Stimulated activated CD4-positive, alpha-beta T cell treated with anti-CD3 and anti-CD28 coated beads, Interleukin-1b, Interleukin-23, amount 100 ng/mL, for 48 hours (primary cell): ENCODE measurements at regions not wholly inside any gene's neighbourhood (a gene's known extent, or its start where the extent isn't known, plus 50 kb on each side); places are given as distances from the start of the nearest gene placed in this dataset.
"Not testable (repeated sequence)": the region's sequence is repeated elsewhere in the genome, so short reads cannot be mapped to it uniquely, and the experiment has no call there.

Source experiments
- DNase-seq: peaks from one replicate; pipeline ENCODE4 v3.0.0-alpha.2; 2020

- DNase-seq: no peak
These were observed 326.7 kb downstream of the GUCY2F start for GRCh38 chrX:109155161-109155560.

DNA sequence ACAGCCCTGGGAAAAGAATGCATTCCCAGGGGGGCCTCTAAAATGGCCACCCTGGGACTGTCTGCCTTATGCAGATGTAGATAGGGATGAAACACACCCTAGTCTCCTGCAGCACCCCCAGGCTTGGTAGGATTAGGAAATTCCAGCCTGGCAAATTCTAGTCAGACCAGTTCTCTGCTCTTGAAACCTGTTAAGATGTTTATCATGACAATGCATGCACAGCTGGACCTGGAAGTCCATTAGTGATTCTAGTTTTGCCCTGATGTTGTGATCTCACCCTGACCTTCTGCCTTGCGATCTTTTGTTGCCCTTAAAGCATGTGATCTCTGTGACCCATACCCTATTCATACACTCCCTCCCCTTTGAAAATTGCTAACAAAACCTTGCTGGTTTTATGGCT lies 337.7 kb downstream of the GUCY2F start:
- DNase-seq: not testable (repeated sequence)

DNA sequence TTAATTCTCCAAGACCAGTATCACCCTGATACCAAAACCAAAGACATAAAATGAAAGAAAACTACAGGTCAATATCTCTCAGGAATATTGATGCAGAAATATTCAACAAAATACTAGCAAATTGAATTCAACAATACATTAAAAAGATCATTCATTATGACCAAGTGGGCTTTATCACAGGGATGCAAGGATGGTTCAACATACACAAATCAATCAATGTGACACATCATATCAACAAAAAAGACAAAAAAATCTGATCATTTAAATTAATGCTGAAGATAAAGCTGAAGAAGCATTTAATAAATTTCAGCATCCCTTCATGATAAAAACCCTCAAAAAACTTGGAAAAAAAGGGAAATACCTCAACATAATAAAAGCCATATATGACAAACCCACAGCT lies 341.4 kb downstream of the GUCY2F start:
- no peak for DNase-seq

DNA sequence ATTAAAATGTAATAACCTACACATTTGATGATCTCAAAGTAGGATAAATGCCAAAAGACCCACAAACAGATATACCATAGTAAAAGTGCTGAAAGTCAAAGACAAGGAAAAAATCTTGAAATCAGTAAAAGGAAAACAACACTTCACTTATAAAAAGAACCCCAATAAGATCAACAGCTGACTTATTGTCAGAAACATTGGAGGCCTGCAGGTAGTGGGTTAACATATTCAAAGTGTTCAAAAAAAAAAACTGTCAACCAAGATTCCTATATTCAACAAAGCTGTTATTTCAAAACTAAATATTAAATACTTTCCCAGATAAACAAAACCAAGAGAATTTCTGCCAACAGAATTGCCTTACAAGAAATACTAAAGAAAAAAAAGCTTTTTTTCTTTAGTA lies 347.1 kb downstream of the GUCY2F start:
- DNase-seq: no peak

- DNase-seq: no peak
These were observed 356.6 kb downstream of the GUCY2F start for GRCh38 chrX:109125304-109125703.

- no peak for DNase-seq
These were observed 353.0 kb upstream of the IRS4 start for GRCh38 chrX:109089359-109089758.

GRCh38 chrX:109077788-109078187 lies 341.4 kb upstream of the IRS4 start:
- DNase-seq: no peak

DNA sequence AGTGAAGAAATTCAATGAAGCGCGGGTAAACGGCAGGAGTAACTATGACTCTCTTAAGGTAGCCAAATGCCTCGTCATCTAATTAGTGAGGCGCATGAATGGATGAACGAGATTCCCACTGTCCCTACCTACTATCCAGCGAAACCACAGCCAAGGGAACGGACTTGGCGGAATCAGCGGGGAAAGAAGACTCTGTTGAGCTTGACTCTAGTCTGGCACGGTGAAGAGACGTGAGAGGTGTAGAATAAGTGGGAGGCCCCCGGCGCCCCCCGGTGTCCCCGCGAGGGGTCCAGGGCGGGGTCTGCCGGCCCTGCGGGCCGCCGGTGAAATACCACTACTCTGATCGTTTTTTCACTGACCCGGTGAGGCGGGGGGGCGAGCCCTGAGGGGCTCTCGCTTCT lies 317.8 kb upstream of the IRS4 start:
- peak; percentile 1 for DNase-seq

DNA sequence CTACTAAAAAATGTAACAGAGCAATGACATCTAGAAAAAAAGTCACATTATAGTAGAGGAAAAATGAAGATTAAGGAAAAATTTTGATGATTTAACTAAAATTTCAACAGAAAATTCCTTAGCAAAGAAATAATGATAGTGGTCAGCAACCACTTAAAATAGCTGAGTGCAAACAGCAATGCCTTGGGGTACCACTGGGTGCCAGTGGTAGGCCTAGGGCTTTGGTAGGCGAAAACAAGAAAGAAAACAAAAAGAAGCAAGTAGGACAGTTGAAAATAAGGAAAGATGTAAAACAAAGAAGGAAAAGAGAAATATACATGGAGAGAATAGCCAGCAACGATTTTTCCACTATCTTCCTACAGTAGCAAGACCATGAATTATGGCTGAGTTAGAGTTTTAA lies 313.5 kb upstream of the IRS4 start:
- no peak for DNase-seq

DNA sequence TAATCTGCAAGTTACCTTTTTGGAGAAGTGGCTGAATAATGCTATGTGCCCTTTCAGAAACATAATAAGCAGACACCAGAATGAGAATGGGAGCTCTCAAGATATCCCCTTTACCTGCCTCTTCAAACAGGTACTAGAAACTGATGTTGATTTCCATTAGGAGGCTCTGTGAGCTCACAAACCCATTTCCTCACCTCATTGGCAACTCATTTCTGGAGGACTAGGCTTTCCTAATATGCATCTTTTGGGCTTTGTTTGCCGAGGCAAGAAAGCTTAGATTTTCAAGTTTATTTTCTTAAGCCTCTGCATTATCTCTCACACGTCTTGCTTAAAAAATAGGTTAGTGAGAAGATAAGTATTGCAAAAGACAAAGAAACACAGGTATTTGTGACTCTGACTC lies 313.1 kb upstream of the IRS4 start:
- no peak for DNase-seq

DNA sequence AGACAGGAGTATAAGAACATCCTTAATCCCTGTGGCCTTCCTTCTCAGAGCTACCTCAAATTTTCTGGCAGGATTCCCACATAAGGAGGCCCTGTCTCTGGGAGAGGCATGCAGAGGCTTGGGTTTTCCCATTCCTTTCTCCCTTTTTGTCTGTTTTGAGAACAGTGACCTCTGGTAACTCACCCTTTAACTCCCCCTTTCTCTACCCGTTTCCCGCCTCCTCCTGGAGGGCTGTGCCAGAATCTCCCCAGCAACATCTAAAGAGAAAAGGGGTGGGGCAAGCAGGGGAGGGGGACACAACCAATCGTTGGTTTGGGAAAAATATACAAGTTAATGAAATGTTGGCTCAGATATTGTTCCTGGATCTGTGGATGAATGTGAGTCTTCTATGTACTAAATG lies 303.7 kb upstream of the IRS4 start:
- no peak for DNase-seq

GRCh38 chrX:109036624-109037023 lies 300.3 kb upstream of the IRS4 start:
- no peak for DNase-seq

DNA sequence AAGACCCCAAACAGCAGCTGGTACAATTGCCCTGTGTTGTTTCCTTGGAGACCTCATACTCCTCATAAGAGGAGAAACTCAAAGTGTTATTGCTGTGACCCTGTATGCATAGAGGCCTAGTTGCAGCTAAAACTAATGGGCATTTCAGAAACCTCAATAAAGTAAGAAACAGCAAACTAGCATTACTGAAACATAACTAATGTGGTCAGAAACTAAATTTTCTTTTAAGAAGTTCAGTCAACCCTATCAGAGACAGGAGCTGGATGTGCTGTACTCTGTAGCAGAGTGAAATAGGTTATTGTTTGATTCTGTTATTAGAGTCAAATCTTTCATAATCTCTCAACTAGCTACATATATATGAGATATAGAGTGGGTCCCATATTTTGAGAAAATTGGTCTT lies 257.5 kb upstream of the IRS4 start:
- DNase-seq: no peak

- not testable (repeated sequence) for DNase-seq
These were observed 236.5 kb upstream of the IRS4 start for GRCh38 chrX:108972899-108973298.

GRCh38 chrX:108947205-108947604 lies 210.8 kb upstream of the IRS4 start:
- no peak for DNase-seq

- DNase-seq: no peak
These were observed 210.2 kb upstream of the IRS4 start for GRCh38 chrX:108946531-108946930.

- peak; percentile 6 for DNase-seq
These were observed 209.6 kb upstream of the IRS4 start for GRCh38 chrX:108945883-108946523.

DNA sequence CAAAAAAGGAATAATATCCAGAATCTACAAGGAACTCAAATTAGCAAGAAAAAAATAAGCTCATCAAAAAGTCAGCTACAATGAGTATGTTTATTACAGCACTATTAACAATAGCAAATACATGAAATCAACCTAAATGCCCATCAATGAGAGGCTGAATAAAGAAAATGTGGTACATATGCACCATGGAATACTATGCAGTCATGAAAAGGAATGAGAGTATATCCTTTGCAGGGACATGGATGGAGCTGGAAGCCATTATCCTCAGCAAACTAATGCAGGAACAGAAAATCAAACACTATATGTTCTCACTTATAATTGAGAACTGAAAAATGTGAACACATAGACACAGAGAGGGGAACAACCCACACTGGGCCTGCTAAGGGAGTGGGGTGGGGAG lies 178.4 kb upstream of the IRS4 start:
- DNase-seq: no peak

DNA sequence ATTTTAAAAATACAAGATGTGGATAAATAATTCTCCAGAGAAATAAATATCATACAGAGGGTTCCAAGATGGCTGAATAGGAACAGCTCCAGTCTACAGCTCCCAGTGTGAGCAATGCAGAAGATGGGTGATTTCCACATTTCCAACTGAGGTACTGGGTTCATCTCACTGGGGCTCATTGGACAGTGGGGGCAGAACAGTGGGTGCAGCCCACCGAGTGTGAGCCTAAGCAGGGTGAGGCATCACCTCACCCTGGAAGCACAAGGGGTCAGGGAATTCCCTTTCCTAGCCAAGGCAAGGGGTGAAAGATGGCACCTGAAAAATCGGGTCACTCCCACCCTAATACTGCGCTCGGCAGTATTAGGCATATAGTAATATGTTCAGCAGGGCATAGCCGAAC lies 167.5 kb upstream of the IRS4 start:
- not testable (repeated sequence) for DNase-seq

DNA sequence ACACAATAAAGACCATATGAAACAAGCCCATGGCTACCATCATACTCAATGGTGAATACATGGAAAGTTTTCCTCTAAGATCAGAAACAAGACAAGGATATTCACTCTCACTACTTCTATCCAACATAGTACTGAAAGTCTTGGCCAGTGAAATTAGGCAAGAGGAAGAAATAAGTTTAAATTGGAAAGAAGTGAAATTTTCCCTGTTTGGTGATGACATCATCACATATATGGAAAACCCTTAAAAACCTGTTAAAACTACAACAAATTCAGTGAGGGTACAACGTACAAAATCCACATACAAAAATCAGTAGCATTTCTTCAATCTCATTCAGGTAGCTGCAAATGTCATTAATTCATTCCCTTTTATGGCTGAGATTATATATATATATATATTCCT lies 164.0 kb upstream of the IRS4 start:
- no peak for DNase-seq

DNA sequence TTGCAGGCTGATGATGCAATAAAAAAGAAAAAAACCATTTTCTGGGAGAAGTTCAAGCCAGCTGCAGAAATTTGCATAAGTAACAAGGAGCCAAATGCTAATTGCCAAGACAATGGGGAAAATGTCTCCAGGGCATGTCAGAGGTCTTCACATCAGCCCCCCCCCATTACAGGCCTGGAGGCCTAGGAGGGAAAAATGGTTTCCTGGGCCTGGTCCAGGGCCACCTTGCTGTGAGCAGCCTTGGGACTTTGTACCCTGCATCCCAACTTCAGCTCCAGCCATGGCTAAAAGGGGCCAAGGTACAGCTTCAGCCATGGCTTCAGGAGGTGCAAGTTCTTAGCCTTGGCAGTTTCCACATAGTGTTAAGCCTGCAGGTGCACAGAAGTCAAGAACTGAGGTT lies 160.0 kb upstream of the IRS4 start:
- not testable (repeated sequence) for DNase-seq

GRCh38 chrX:108892501-108892900 lies 156.1 kb upstream of the IRS4 start:
- DNase-seq: no peak

DNA sequence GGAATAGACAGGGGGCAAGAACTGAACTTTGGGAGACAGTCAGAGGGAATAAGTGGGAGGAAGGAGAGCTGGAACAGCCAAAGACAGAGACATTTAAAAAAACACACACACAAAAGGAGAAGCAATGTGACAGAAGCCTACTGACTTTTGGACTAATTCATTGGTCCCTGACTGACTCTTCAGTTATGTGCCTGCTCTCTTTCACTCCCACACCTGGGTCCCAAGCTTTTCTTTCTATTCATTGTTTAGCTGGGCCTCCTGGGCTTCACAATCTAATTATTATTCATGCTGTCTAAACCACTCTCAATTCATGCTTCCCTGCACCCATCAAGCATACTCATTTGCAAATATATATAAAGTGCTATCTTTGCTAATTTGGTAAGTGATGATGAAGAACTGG lies 139.2 kb upstream of the IRS4 start:
- DNase-seq: no peak

- not testable (repeated sequence) for DNase-seq
These were observed 106.7 kb upstream of the IRS4 start for GRCh38 chrX:108843039-108843438.

DNA sequence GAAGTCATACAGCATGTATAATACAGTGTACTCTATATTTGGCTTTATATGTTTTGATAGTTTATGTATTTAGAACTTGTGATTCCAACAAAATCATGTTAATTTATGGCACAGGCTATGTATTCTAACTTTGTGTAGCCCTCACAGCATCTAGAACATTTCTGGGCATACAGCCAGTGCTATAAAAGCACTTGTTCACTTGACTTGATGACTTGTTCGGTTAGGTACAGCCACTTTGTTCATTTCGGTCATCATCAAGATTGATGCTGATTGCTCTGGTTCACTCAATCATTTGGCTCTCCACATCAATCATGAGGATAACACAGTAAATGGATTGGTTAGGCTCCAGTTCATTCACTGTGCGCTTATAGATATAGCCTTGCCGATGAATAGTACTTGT lies 97.6 kb upstream of the IRS4 start:
- no peak for DNase-seq

DNA sequence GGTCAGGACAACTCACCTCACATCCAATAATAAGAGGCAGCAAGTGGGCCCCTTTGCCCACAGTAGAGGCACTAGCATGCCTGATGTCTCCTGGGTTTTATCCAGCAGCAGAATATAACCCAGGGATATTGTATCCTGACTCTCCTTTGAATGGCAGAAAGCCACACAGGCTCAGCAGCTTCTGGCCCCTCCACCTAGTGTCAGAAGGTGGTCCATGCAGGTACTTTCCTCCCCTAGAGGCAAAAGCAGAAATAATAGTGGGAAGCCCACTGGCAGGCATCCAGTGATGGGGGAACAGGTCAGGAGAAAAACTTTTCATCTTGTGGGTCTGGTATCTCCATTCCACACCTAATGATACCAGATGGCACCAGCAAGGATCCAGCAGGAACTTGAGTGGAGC lies 75.5 kb upstream of the IRS4 start:
- DNase-seq: no peak
